WTC11 (cell line): ENCODE measurements at regions not wholly inside any gene's neighbourhood (a gene's known extent, or its start where the extent isn't known, plus 50 kb on each side); places are given as distances from the start of the nearest gene placed in this dataset.

Experiments used
- ATAC-seq: fragments of 200-7000 bp; cut with Tn5 transposase; 2 replicates; pipeline ENCODE4 v1.10.0; 2021; ENCODE audit warnings: mild to moderate bottlenecking, moderate library complexity
- CTCF ChIA-PET: fragments of 300-600 bp; sonication (Branson Sonifier 250); formaldehyde crosslinking; loops from one replicate; lab custom pipeline; 2021; ENCODE audit warnings: antibody characterized with exemption; lab: Charles Lee
- POLR2A ChIA-PET: fragments of 350-600 bp; sonication (Branson Sonifier 250); formaldehyde crosslinking; loops from one replicate; lab custom pipeline; 2021; ENCODE audit warnings: antibody characterized with exemption; lab: Charles Lee
- DNase-seq: peaks from one replicate; pipeline ENCODE4 v3.0.0; 2021; ENCODE audit warnings: low spot score
- H3K27ac Mint-ChIP-seq: 2 replicates; pipeline ENCODE4 v1.8.0; 2021; ENCODE audit warnings: mixed read lengths
- H3K27me3 Mint-ChIP-seq: 2 replicates; pipeline ENCODE4 v1.8.0; 2021; ENCODE audit warnings: low read depth, mild to moderate bottlenecking, moderate library complexity, mixed read lengths
- H3K36me3 Mint-ChIP-seq: 2 replicates; pipeline ENCODE4 v1.8.0; 2021; ENCODE audit warnings: mixed read lengths
- H3K4me1 Mint-ChIP-seq: 2 replicates; pipeline ENCODE4 v1.8.0; 2022; ENCODE audit warnings: mixed read lengths
- H3K4me3 Mint-ChIP-seq: 2 replicates; pipeline ENCODE4 v1.8.0; 2021; ENCODE audit warnings: mild to moderate bottlenecking, moderate library complexity, mixed read lengths
- H3K9me3 Mint-ChIP-seq: 2 replicates; pipeline ENCODE4 v1.8.0; 2021; ENCODE audit warnings: mixed read lengths
- CDX4 ChIP-seq: fragments of 250-450 bp; sonication (Bioruptor Pico); IDR thresholded peaks from 2 replicates; pipeline ENCODE4 v1.9.0; 2021; ENCODE audit warnings: moderate library complexity, mild to moderate bottlenecking, inconsistent platforms, borderline replicate concordance
- CREB1 ChIP-seq: sonication (generic); formaldehyde crosslinking; IDR thresholded peaks from 2 replicates; pipeline ENCODE4 v1.8.0; 2023; ENCODE audit warnings: mild to moderate bottlenecking, missing genetic modification reagents
- E2F1 ChIP-seq: sonication (generic); formaldehyde crosslinking; IDR thresholded peaks from 2 replicates; pipeline ENCODE4 v1.8.0; 2022; ENCODE audit warnings: mild to moderate bottlenecking, missing genetic modification reagents
- ETV6 ChIP-seq: sonication (generic); formaldehyde crosslinking; IDR thresholded peaks from 2 replicates; pipeline ENCODE4 v1.8.1; 2022; ENCODE audit warnings: mild to moderate bottlenecking, missing genetic modification reagents
- FOXJ3 ChIP-seq: sonication (generic); formaldehyde crosslinking; IDR thresholded peaks from 2 replicates; pipeline ENCODE4 v1.9.0; 2021; ENCODE audit warnings: missing genetic modification reagents, mild to moderate bottlenecking, borderline replicate concordance
- GABPB1 ChIP-seq: sonication (generic); formaldehyde crosslinking; IDR thresholded peaks from 2 replicates; pipeline ENCODE4 v1.8.1; 2023; ENCODE audit warnings: mild to moderate bottlenecking, missing genetic modification reagents
- HMGA2 ChIP-seq: fragments of 250-450 bp; sonication (Bioruptor Pico); IDR thresholded peaks from 2 replicates; pipeline ENCODE4 v1.4.0; 2021; ENCODE audit warnings: mild to moderate bottlenecking, moderate library complexity
- IRF1 ChIP-seq: sonication (generic); formaldehyde crosslinking; IDR thresholded peaks from 2 replicates; pipeline ENCODE4 v1.8.0; 2023; ENCODE audit warnings: missing genetic modification reagents
- JAZF1 ChIP-seq: fragments of 250-450 bp; sonication (Bioruptor Pico); IDR thresholded peaks from 2 replicates; pipeline ENCODE4 v1.9.0; 2021; ENCODE audit warnings: moderate library complexity, mild to moderate bottlenecking, inconsistent platforms
- OVOL2 ChIP-seq: fragments of 250-450 bp; sonication (Bioruptor Pico); IDR thresholded peaks from 2 replicates; pipeline ENCODE4 v1.9.0; 2021; ENCODE audit warnings: mild to moderate bottlenecking, borderline replicate concordance
- PRRX2 ChIP-seq: fragments of 250-450 bp; sonication (Bioruptor Pico); IDR thresholded peaks from 2 replicates; pipeline ENCODE4 v1.8.0; 2021; ENCODE audit warnings: mild to moderate bottlenecking
- ZNF423 ChIP-seq: fragments of 250-450 bp; sonication (Bioruptor Pico); IDR thresholded peaks from 2 replicates; pipeline ENCODE4 v2.1.2; 2022; ENCODE audit warnings: mild to moderate bottlenecking, moderate library complexity
- ZNF425 ChIP-seq: fragments of 250-450 bp; sonication (Bioruptor Pico); conservative IDR thresholded peaks from 2 replicates; pipeline ENCODE4 v1.9.0; 2021; ENCODE audit warnings: mild to moderate bottlenecking
- ZNF512 ChIP-seq: sonication (generic); formaldehyde crosslinking; IDR thresholded peaks from 2 replicates; pipeline ENCODE4 v1.8.1; 2022; ENCODE audit warnings: missing genetic modification reagents, borderline replicate concordance
- ZSCAN18 ChIP-seq: fragments of 250-450 bp; sonication (Bioruptor Pico); IDR thresholded peaks from 2 replicates; pipeline ENCODE4 v2.1.2; 2022; ENCODE audit warnings: mild to moderate bottlenecking, moderate library complexity
- TF ChIP-seq, protein P1 (sequence below): sonication (generic); formaldehyde crosslinking; IDR thresholded peaks from 2 replicates; pipeline ENCODE4 v1.8.0; 2023; ENCODE audit warnings: mild to moderate bottlenecking, missing genetic modification reagents
- TF ChIP-seq, protein P2 (sequence below): fragments of 250-450 bp; sonication (Bioruptor Pico); IDR thresholded peaks from 2 replicates; pipeline ENCODE4 v1.8.0; 2021; ENCODE audit warnings: mild to moderate bottlenecking
- TF ChIP-seq, protein P3 (sequence below): fragments of 200-600 bp; IDR thresholded peaks from 2 replicates; pipeline ENCODE4 v1.8.0; 2022; ENCODE audit warnings: antibody characterized with exemption
- TF ChIP-seq, protein P4 (sequence below): sonication (generic); formaldehyde crosslinking; IDR thresholded peaks from 2 replicates; pipeline ENCODE4 v1.8.1; 2022; ENCODE audit warnings: low read depth, mild to moderate bottlenecking, moderate library complexity, missing genetic modification reagents, borderline replicate concordance

GRCh38 chrX:39726771-39727170 is 371.0 kb downstream of the BCOR start:
- Mint-ChIP-seq H3K36me3 (no peaks in the 10 kb centered on the region), H3K4me1 (peaks cover 25% of the 10 kb centered on the region), H3K9me3 (peaks cover 3% of the 10 kb centered on the region; the same call in 1 of the 2 replicates), H3K4me3 (no peak overlapping the region), H3K27ac (no peak overlapping the region), H3K27me3 (peaks cover 8% of the 10 kb centered on the region; the same call in 1 of the 2 replicates)
- TF ChIP-seq HMGA2 (CRISPR knock-in tag), result no peak
- no peak for TF ChIP-seq IRF1 (CRISPR knock-in tag)
- TF ChIP-seq JAZF1 (CRISPR knock-in tag), result no peak
- ATAC-seq (no peak), DNase-seq (no peak)
- ChIA-PET CTCF (no interaction called here), POLR2A (no interaction called here)

DNA sequence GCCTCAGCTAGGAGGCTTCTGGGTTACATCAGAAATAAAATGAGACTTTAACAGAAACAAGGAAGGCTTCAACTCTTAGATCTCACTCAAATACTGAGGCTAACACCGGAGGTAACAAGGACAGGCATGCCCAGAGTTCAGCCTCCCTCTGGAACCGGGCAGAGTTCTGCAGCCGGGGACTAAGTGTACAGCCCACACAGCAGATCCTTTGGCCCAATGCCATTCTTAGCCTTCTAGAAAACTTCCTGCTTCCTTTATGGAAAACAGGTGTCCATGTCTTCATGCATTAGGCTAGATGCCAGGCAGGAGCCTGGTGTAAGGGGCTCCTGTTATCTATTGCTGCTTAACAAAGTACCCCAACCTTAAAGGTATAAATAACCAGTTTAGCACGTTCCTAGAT is 369.7 kb downstream of the BCOR start:
- no peak overlapping the region for H3K27ac Mint-ChIP-seq
- ATAC-seq, result no peak
- no peaks in the 10 kb centered on the region for H3K36me3 Mint-ChIP-seq
- DNase-seq, result no peak
- CTCF ChIA-PET, result no interaction called here
- H3K9me3 Mint-ChIP-seq, result peaks cover 3% of the 10 kb centered on the region; the same call in 1 of the 2 replicates
- POLR2A ChIA-PET, result no interaction called here
- no peak overlapping the region for H3K4me3 Mint-ChIP-seq
- H3K27me3 Mint-ChIP-seq, result peaks cover 6% of the 10 kb centered on the region; the same call in 1 of the 2 replicates
- peaks cover 27% of the 10 kb centered on the region for H3K4me1 Mint-ChIP-seq
- TF ChIP-seq CREB1 (CRISPR knock-in tag) (no peak), OVOL2 (CRISPR knock-in tag) (no peak), ZNF512 (CRISPR knock-in tag) (no peak), FOXJ3 (CRISPR knock-in tag) (no peak), ZSCAN18 (no peak), PRRX2 (CRISPR knock-in tag) (no peak), E2F1 (no peak), ZNF423 (no peak), ETV6 (CRISPR knock-in tag) (no peak), CDX4 (CRISPR knock-in tag) (no peak), ZNF425 (CRISPR knock-in tag) (no peak), GABPB1 (CRISPR knock-in tag) (no peak)
- TF ChIP-seq, protein P1, sequence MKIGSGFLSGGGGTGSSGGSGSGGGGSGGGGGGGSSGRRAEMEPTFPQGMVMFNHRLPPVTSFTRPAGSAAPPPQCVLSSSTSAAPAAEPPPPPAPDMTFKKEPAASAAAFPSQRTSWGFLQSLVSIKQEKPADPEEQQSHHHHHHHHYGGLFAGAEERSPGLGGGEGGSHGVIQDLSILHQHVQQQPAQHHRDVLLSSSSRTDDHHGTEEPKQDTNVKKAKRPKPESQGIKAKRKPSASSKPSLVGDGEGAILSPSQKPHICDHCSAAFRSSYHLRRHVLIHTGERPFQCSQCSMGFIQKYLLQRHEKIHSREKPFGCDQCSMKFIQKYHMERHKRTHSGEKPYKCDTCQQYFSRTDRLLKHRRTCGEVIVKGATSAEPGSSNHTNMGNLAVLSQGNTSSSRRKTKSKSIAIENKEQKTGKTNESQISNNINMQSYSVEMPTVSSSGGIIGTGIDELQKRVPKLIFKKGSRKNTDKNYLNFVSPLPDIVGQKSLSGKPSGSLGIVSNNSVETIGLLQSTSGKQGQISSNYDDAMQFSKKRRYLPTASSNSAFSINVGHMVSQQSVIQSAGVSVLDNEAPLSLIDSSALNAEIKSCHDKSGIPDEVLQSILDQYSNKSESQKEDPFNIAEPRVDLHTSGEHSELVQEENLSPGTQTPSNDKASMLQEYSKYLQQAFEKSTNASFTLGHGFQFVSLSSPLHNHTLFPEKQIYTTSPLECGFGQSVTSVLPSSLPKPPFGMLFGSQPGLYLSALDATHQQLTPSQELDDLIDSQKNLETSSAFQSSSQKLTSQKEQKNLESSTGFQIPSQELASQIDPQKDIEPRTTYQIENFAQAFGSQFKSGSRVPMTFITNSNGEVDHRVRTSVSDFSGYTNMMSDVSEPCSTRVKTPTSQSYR (CRISPR knock-in tag), result no peak
- TF ChIP-seq, protein P2, sequence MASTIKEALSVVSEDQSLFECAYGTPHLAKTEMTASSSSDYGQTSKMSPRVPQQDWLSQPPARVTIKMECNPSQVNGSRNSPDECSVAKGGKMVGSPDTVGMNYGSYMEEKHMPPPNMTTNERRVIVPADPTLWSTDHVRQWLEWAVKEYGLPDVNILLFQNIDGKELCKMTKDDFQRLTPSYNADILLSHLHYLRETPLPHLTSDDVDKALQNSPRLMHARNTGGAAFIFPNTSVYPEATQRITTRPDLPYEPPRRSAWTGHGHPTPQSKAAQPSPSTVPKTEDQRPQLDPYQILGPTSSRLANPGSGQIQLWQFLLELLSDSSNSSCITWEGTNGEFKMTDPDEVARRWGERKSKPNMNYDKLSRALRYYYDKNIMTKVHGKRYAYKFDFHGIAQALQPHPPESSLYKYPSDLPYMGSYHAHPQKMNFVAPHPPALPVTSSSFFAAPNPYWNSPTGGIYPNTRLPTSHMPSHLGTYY, result no peak
- TF ChIP-seq, protein P3, sequence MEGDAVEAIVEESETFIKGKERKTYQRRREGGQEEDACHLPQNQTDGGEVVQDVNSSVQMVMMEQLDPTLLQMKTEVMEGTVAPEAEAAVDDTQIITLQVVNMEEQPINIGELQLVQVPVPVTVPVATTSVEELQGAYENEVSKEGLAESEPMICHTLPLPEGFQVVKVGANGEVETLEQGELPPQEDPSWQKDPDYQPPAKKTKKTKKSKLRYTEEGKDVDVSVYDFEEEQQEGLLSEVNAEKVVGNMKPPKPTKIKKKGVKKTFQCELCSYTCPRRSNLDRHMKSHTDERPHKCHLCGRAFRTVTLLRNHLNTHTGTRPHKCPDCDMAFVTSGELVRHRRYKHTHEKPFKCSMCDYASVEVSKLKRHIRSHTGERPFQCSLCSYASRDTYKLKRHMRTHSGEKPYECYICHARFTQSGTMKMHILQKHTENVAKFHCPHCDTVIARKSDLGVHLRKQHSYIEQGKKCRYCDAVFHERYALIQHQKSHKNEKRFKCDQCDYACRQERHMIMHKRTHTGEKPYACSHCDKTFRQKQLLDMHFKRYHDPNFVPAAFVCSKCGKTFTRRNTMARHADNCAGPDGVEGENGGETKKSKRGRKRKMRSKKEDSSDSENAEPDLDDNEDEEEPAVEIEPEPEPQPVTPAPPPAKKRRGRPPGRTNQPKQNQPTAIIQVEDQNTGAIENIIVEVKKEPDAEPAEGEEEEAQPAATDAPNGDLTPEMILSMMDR, result no peak
- TF ChIP-seq, protein P4, sequence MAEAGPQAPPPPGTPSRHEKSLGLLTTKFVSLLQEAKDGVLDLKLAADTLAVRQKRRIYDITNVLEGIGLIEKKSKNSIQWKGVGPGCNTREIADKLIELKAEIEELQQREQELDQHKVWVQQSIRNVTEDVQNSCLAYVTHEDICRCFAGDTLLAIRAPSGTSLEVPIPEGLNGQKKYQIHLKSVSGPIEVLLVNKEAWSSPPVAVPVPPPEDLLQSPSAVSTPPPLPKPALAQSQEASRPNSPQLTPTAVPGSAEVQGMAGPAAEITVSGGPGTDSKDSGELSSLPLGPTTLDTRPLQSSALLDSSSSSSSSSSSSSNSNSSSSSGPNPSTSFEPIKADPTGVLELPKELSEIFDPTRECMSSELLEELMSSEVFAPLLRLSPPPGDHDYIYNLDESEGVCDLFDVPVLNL (CRISPR knock-in tag), result no peak
